ENCODE measurements at regions not wholly inside any gene's neighbourhood (a gene's known extent, or its start where the extent isn't known, plus 50 kb on each side); places are given as distances from the start of the nearest gene placed in this dataset.

- no peaks in the 10 kb centered on the region for H3K27me3 ChIP-seq (ENCODE audit: insufficient read depth, low read length)
- H3K4me3 ChIP-seq (ENCODE audit: low read length), result no peak overlapping the region
- H3K9me3 ChIP-seq (ENCODE audit: low read depth, low read length), result no peaks in the 10 kb centered on the region
- peaks cover 7% of the 10 kb centered on the region for H3K4me1 ChIP-seq (ENCODE audit: insufficient read depth, low read length)
These were observed 98.5 kb upstream of the TMEM170B start for GRCh38 chr6:11439017-11439420.

GRCh38 chr6:11437824-11438459 is 99.6 kb upstream of the TMEM170B start:
- no peak overlapping the region for H3K4me3 ChIP-seq (ENCODE audit: low read length)
- H3K4me1 ChIP-seq (ENCODE audit: insufficient read depth, low read length), result peaks cover 4% of the 10 kb centered on the region
- H3K9me3 ChIP-seq (ENCODE audit: low read depth, low read length), result no peaks in the 10 kb centered on the region
- H3K27me3 ChIP-seq (ENCODE audit: insufficient read depth, low read length), result no peaks in the 10 kb centered on the region

- H3K4me1 ChIP-seq (ENCODE audit: insufficient read depth, low read length), result peaks cover 4% of the 10 kb centered on the region
- no peaks in the 10 kb centered on the region for H3K9me3 ChIP-seq (ENCODE audit: low read depth, low read length)
- H3K4me3 ChIP-seq (ENCODE audit: low read length), result no peak overlapping the region
- H3K27me3 ChIP-seq (ENCODE audit: insufficient read depth, low read length), result no peaks in the 10 kb centered on the region
These were observed 100.9 kb upstream of the TMEM170B start for GRCh38 chr6:11436508-11437096.

- peaks cover 4% of the 10 kb centered on the region for H3K4me1 ChIP-seq (ENCODE audit: insufficient read depth, low read length)
- no peaks in the 10 kb centered on the region for H3K9me3 ChIP-seq (ENCODE audit: low read depth, low read length)
- no peaks in the 10 kb centered on the region for H3K27me3 ChIP-seq (ENCODE audit: insufficient read depth, low read length)
- no peak overlapping the region for H3K4me3 ChIP-seq (ENCODE audit: low read length)
These were observed 102.8 kb upstream of the TMEM170B start for GRCh38 chr6:11434565-11435326.

GRCh38 chr6:11433860-11434259 is 103.7 kb upstream of the TMEM170B start:
- H3K4me1 ChIP-seq (ENCODE audit: insufficient read depth, low read length), result peaks cover 8% of the 10 kb centered on the region
- no peaks in the 10 kb centered on the region for H3K9me3 ChIP-seq (ENCODE audit: low read depth, low read length)
- no peak overlapping the region for H3K4me3 ChIP-seq (ENCODE audit: low read length)
- H3K27me3 ChIP-seq (ENCODE audit: insufficient read depth, low read length), result no peaks in the 10 kb centered on the region

- peaks cover 12% of the 10 kb centered on the region for H3K4me1 ChIP-seq (ENCODE audit: insufficient read depth, low read length)
These were observed 104.7 kb upstream of the TMEM170B start for GRCh38 chr6:11432713-11433450.

GRCh38 chr6:11432091-11432490 is 105.5 kb upstream of the TMEM170B start:
- no peak overlapping the region for H3K4me3 ChIP-seq (ENCODE audit: low read length)
- H3K4me1 ChIP-seq (ENCODE audit: insufficient read depth, low read length), result peaks cover 12% of the 10 kb centered on the region
- no peaks in the 10 kb centered on the region for H3K9me3 ChIP-seq (ENCODE audit: low read depth, low read length)
- no peaks in the 10 kb centered on the region for H3K27me3 ChIP-seq (ENCODE audit: insufficient read depth, low read length)

More at GRCh38 chr6:11432713-11433450, 104.7 kb upstream of the TMEM170B start:
- no peaks in the 10 kb centered on the region for H3K9me3 ChIP-seq (ENCODE audit: low read depth, low read length)
- no peaks in the 10 kb centered on the region for H3K27me3 ChIP-seq (ENCODE audit: insufficient read depth, low read length)
- H3K4me3 ChIP-seq (ENCODE audit: low read length), result no peak overlapping the region

GRCh38 chr6:11431455-11431937 is 106.1 kb upstream of the TMEM170B start:
- no peak overlapping the region for H3K4me3 ChIP-seq (ENCODE audit: low read length)
- H3K9me3 ChIP-seq (ENCODE audit: low read depth, low read length), result no peaks in the 10 kb centered on the region
- peaks cover 12% of the 10 kb centered on the region for H3K4me1 ChIP-seq (ENCODE audit: insufficient read depth, low read length)
- no peaks in the 10 kb centered on the region for H3K27me3 ChIP-seq (ENCODE audit: insufficient read depth, low read length)

GRCh38 chr6:11430036-11430435 is 107.5 kb upstream of the TMEM170B start:
- H3K4me1 ChIP-seq (ENCODE audit: insufficient read depth, low read length), result peaks cover 12% of the 10 kb centered on the region
- no peaks in the 10 kb centered on the region for H3K9me3 ChIP-seq (ENCODE audit: low read depth, low read length)
- no peak overlapping the region for H3K4me3 ChIP-seq (ENCODE audit: low read length)
- H3K27me3 ChIP-seq (ENCODE audit: insufficient read depth, low read length), result no peaks in the 10 kb centered on the region

GRCh38 chr6:11429577-11429976 is 108.0 kb upstream of the TMEM170B start:
- Histone ChIP-seq H3K9me3 (ENCODE audit: low read depth, low read length) (no peaks in the 10 kb centered on the region), H3K27me3 (ENCODE audit: insufficient read depth, low read length) (no peaks in the 10 kb centered on the region), H3K4me3 (ENCODE audit: low read length) (no peak overlapping the region), H3K4me1 (ENCODE audit: insufficient read depth, low read length) (peaks cover 12% of the 10 kb centered on the region)

- H3K9me3 ChIP-seq (ENCODE audit: low read depth, low read length), result no peaks in the 10 kb centered on the region
- no peaks in the 10 kb centered on the region for H3K27me3 ChIP-seq (ENCODE audit: insufficient read depth, low read length)
- H3K4me3 ChIP-seq (ENCODE audit: low read length), result no peak overlapping the region
- H3K4me1 ChIP-seq (ENCODE audit: insufficient read depth, low read length), result peaks cover 12% of the 10 kb centered on the region
These were observed 108.7 kb upstream of the TMEM170B start for GRCh38 chr6:11428895-11429294.

GRCh38 chr6:11428371-11428770 is 109.2 kb upstream of the TMEM170B start:
- Histone ChIP-seq H3K27me3 (ENCODE audit: insufficient read depth, low read length) (no peaks in the 10 kb centered on the region), H3K4me1 (ENCODE audit: insufficient read depth, low read length) (peaks cover 12% of the 10 kb centered on the region), H3K4me3 (ENCODE audit: low read length) (no peak overlapping the region), H3K9me3 (ENCODE audit: low read depth, low read length) (no peaks in the 10 kb centered on the region)

GRCh38 chr6:11427723-11428245 is 109.8 kb upstream of the TMEM170B start:
- H3K4me1 ChIP-seq (ENCODE audit: insufficient read depth, low read length), result peaks cover 12% of the 10 kb centered on the region
- H3K27me3 ChIP-seq (ENCODE audit: insufficient read depth, low read length), result no peaks in the 10 kb centered on the region
- H3K4me3 ChIP-seq (ENCODE audit: low read length), result no peak overlapping the region
- H3K9me3 ChIP-seq (ENCODE audit: low read depth, low read length), result no peaks in the 10 kb centered on the region

GRCh38 chr6:11427091-11427722 is 110.3 kb upstream of the TMEM170B start:
- Histone ChIP-seq H3K27me3 (ENCODE audit: insufficient read depth, low read length) (no peaks in the 10 kb centered on the region), H3K4me3 (ENCODE audit: low read length) (no peak overlapping the region)

More at GRCh38 chr6:11427091-11427722, 110.3 kb upstream of the TMEM170B start:
- Histone ChIP-seq H3K9me3 (ENCODE audit: low read depth, low read length) (no peaks in the 10 kb centered on the region), H3K4me1 (ENCODE audit: insufficient read depth, low read length) (peaks cover 12% of the 10 kb centered on the region)
